Type B pancreatic cell (in vitro differentiated cells): ENCODE measurements at regions not wholly inside any gene's neighbourhood (a gene's known extent, or its start where the extent isn't known, plus 50 kb on each side); places are given as distances from the start of the nearest gene placed in this dataset.
A peak's percentile ranks its signal among the peaks of the same experiment; 100 is the strongest.

Experiments used
- DNase-seq: peaks from one replicate; pipeline ENCODE4 v3.0.0; 2021; ENCODE audit warnings: mixed read lengths; ENCODE audit not compliant: unreplicated experiment; ENCODE audit errors: extremely low spot score
- H3K27ac Mint-ChIP-seq: 2 replicates; pipeline ENCODE4 v1.8.0; 2021; ENCODE audit warnings: mild to moderate bottlenecking, mixed read lengths
- H3K27me3 Mint-ChIP-seq: 2 replicates; pipeline ENCODE4 v1.8.0; 2021; ENCODE audit warnings: mixed read lengths
- H3K36me3 Mint-ChIP-seq: 2 replicates; pipeline ENCODE4 v1.8.0; 2021; ENCODE audit warnings: mixed read lengths
- H3K4me1 Mint-ChIP-seq: one replicate; pipeline ENCODE4 v1.8.0; 2021; ENCODE audit warnings: mixed read lengths; ENCODE audit not compliant: unreplicated experiment
- H3K4me3 Mint-ChIP-seq: 2 replicates; pipeline ENCODE4 v1.8.0; 2021; ENCODE audit warnings: mild to moderate bottlenecking, mixed read lengths
- H3K9me3 Mint-ChIP-seq: 2 replicates; pipeline ENCODE4 v1.8.0; 2021; ENCODE audit warnings: mixed read lengths
- TF ChIP-seq, protein P1 (sequence below): fragments of 200-600 bp; sonication (generic); conservative IDR thresholded peaks from 2 replicates; pipeline ENCODE4 v1.5.0; 2021; ENCODE audit warnings: antibody characterized with exemption, mild to moderate bottlenecking

DNA sequence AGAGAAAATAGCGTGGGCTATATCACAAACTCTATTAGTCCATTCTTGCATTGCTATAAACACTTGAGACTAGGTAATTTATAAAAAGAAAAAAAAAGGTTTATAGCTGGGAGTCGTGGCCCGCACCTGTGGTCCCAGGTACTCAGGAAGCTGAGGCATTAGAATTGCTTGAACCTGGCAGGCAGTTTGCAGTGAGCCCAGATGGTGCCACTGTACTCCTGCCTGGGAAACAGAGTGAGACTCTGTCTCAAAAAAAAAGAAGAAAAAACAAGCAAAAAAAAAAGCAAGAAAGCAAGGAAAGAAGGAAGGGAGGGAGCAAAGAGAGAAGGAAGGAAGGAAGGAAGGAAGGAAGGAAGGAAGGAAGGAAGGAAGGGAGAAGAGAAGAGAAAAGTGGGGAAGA is 904.2 kb upstream of the EDIL3 start:
- no peak overlapping the region for H3K27ac Mint-ChIP-seq
- H3K36me3 Mint-ChIP-seq: no peaks in the 10 kb centered on the region
- no peak for DNase-seq
- TF ChIP-seq, protein P1, sequence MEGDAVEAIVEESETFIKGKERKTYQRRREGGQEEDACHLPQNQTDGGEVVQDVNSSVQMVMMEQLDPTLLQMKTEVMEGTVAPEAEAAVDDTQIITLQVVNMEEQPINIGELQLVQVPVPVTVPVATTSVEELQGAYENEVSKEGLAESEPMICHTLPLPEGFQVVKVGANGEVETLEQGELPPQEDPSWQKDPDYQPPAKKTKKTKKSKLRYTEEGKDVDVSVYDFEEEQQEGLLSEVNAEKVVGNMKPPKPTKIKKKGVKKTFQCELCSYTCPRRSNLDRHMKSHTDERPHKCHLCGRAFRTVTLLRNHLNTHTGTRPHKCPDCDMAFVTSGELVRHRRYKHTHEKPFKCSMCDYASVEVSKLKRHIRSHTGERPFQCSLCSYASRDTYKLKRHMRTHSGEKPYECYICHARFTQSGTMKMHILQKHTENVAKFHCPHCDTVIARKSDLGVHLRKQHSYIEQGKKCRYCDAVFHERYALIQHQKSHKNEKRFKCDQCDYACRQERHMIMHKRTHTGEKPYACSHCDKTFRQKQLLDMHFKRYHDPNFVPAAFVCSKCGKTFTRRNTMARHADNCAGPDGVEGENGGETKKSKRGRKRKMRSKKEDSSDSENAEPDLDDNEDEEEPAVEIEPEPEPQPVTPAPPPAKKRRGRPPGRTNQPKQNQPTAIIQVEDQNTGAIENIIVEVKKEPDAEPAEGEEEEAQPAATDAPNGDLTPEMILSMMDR: no peak
- no peaks in the 10 kb centered on the region for H3K9me3 Mint-ChIP-seq
- no peaks in the 10 kb centered on the region for H3K4me1 Mint-ChIP-seq
- H3K4me3 Mint-ChIP-seq: no peak overlapping the region
- H3K27me3 Mint-ChIP-seq: no peaks in the 10 kb centered on the region

DNA sequence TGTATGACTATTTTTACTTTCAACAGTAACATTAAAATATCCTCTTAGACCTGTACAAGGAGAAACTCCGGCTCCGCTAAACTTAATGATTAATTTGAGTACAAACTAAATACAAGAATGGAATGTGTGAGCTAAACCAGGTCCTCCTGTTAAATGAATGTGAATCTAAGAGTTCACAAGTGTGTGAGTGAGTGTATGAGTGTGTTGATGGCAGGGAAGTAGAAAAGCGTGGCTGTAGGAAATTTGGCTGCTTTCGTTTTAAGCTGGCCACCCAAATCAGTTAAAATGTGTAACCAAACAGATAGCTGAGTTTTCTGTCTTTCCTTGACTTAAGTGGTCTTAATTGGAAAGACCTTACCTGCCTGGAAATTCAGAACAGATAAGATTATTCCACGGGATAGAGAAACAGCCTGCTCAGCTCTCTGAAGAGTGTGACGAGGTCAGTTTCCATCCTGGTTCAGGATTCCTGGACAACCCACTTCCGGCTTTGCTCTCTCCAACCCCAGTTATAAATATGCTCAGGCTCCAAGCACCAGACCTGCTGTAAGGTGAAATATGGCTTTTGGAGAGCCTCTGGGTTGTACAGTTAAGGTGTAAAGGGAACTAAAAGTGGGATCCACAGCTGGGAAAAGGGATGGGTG is 908.6 kb upstream of the EDIL3 start:
- TF ChIP-seq, protein P1: no peak
- no peaks in the 10 kb centered on the region for H3K36me3 Mint-ChIP-seq
- H3K27ac Mint-ChIP-seq: peak overlapping the region; percentile 23
- H3K9me3 Mint-ChIP-seq: no peaks in the 10 kb centered on the region
- no peaks in the 10 kb centered on the region for H3K27me3 Mint-ChIP-seq
- DNase-seq: no peak
- H3K4me3 Mint-ChIP-seq: peak overlapping the region; percentile 8
- no peaks in the 10 kb centered on the region for H3K4me1 Mint-ChIP-seq

DNA sequence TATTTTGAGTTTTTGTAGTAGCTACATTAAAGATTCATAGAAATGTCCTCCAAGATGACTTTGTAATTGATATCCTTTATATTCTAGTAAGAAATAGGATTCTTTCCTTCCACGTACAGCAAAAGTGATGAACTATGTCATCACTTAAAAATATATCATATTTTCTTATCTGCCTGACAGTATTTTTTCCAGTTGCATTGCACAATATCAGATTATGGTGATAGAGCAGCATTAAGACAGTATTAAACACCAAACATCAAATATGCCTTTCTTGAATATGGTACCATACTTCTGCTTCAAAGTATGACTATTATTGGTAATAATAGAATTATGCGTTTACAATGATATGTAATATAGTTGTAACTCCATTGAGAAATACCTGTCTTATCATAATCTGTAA is 919.8 kb upstream of the EDIL3 start:
- no peaks in the 10 kb centered on the region for H3K4me1 Mint-ChIP-seq
- no peaks in the 10 kb centered on the region for H3K9me3 Mint-ChIP-seq
- H3K27me3 Mint-ChIP-seq: no peaks in the 10 kb centered on the region
- no peak overlapping the region for H3K27ac Mint-ChIP-seq
- H3K36me3 Mint-ChIP-seq: no peaks in the 10 kb centered on the region
- TF ChIP-seq, protein P1: no peak
- no peak overlapping the region for H3K4me3 Mint-ChIP-seq
- no peak for DNase-seq

- Mint-ChIP-seq H3K36me3 (no peaks in the 10 kb centered on the region), H3K4me1 (no peaks in the 10 kb centered on the region), H3K27me3 (no peaks in the 10 kb centered on the region), H3K27ac (no peak overlapping the region), H3K4me3 (no peak overlapping the region), H3K9me3 (no peaks in the 10 kb centered on the region)
- no peak for DNase-seq
- TF ChIP-seq, protein P1: no peak
Observed at GRCh38 chr5:85305766-85306165, 921.1 kb upstream of the EDIL3 start.

- Mint-ChIP-seq H3K27me3 (no peaks in the 10 kb centered on the region), H3K4me3 (no peak overlapping the region), H3K9me3 (no peaks in the 10 kb centered on the region), H3K4me1 (no peaks in the 10 kb centered on the region), H3K36me3 (no peaks in the 10 kb centered on the region), H3K27ac (no peak overlapping the region)
- no peak for DNase-seq
- TF ChIP-seq, protein P1: no peak
Observed at GRCh38 chr5:85311536-85311935, 926.9 kb upstream of the EDIL3 start.

DNA sequence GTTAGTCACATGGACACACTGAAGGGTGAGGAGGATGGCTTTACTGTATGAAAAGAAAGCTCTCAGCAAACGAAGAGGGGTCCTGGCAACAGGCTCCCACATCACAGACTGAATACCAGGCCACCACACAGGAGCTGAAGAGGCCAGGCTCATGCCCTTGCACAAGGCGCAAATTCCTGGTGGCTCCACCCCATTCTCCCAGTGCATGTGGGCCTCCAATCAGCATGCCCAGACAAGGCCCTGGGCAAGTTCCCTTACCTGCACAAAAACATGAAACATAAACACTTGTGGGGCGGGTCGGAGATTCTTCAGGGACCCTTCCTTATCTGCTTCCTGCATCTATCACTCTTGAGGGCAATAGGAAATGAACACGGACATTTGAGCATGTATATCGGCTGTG is 935.8 kb upstream of the EDIL3 start:
- H3K27me3 Mint-ChIP-seq: no peaks in the 10 kb centered on the region
- TF ChIP-seq, protein P1: no peak
- no peaks in the 10 kb centered on the region for H3K9me3 Mint-ChIP-seq
- H3K4me1 Mint-ChIP-seq: no peaks in the 10 kb centered on the region
- no peak for DNase-seq
- no peaks in the 10 kb centered on the region for H3K36me3 Mint-ChIP-seq
- H3K4me3 Mint-ChIP-seq: no peak overlapping the region
- no peak overlapping the region for H3K27ac Mint-ChIP-seq
